Right atrium auricular region (tissue), 2 donors: ENCODE measurements at regions not wholly inside any gene's neighbourhood (a gene's known extent, or its start where the extent isn't known, plus 50 kb on each side); places are given as distances from the start of the nearest gene placed in this dataset.

Source experiments
- DNase-seq: peaks from one replicate; pipeline ENCODE4 v3.0.0-alpha.2; 2019; ENCODE audit warnings: low spot score
- H3K27ac ChIP-seq, 2 donors: fragments of 200-600 bp; sonication (generic); 1 replicate in 1 of 2; 2 replicates in 1 of 2; pipeline ENCODE4 v1.5.1; 2016 to 2019
- H3K27me3 ChIP-seq, 2 donors: fragments of 200-600 bp; sonication (generic); one replicate each; pipeline versions ENCODE4 v1.5.1 to v1.6.0; 2017 to 2019
- H3K36me3 ChIP-seq: fragments of 200-600 bp; sonication (generic); one replicate; pipeline ENCODE4 v1.5.1; 2016
- H3K4me1 ChIP-seq, 2 donors: fragments of 200-600 bp; sonication (generic); one replicate each; pipeline versions ENCODE4 v1.5.1 to v1.6.0; 2017 to 2019
- H3K4me3 ChIP-seq, 2 donors: fragments of 200-600 bp; sonication (generic); 1 replicate in 1 of 2; 2 replicates in 1 of 2; pipeline ENCODE4 v1.5.1; 2017 to 2019; ENCODE audit warnings: mild to moderate bottlenecking in 1 of 2, moderate library complexity in 1 of 2
- H3K9me3 ChIP-seq, 2 donors: fragments of 200-600 bp; sonication (generic); one replicate each; pipeline ENCODE4 v1.5.1; 2019
- CTCF ChIP-seq, 2 donors: fragments of 200-600 bp; sonication (generic); IDR thresholded peaks; one replicate each; pipeline ENCODE4 v1.5.1; 2019; ENCODE audit warnings: antibody characterized with exemption in 2 of 2

GRCh38 chr1:83770319-83770661 lies 228.6 kb downstream of the TTLL7 start:
- H3K27ac ChIP-seq, result no peak overlapping the region
- no peaks in the 10 kb centered on the region for H3K36me3 ChIP-seq
- no peak for DNase-seq
- no peaks in the 10 kb centered on the region for H3K9me3 ChIP-seq
- H3K4me3 ChIP-seq, result no peak overlapping the region
- no peak for TF ChIP-seq CTCF (IDR thresholded peaks at IDR 0.05)
- H3K4me1 ChIP-seq, result no peaks in the 10 kb centered on the region
- H3K27me3 ChIP-seq, result no peaks in the 10 kb centered on the region

- TF ChIP-seq CTCF (IDR thresholded peaks at IDR 0.05), result no peak
- Histone ChIP-seq H3K4me3 (no peak overlapping the region), H3K4me1 (no peaks in the 10 kb centered on the region), H3K36me3 (no peaks in the 10 kb centered on the region), H3K27ac (no peak overlapping the region), H3K27me3 (no peaks in the 10 kb centered on the region), H3K9me3 (no peaks in the 10 kb centered on the region)
- no peak for DNase-seq
These were observed 229.2 kb downstream of the TTLL7 start for GRCh38 chr1:83769594-83770318.

- H3K4me1 ChIP-seq, result no peaks in the 10 kb centered on the region
- no peak overlapping the region for H3K27ac ChIP-seq
- no peak for DNase-seq
- TF ChIP-seq CTCF (IDR thresholded peaks at IDR 0.05), result no peak
- no peaks in the 10 kb centered on the region for H3K9me3 ChIP-seq
- no peaks in the 10 kb centered on the region for H3K27me3 ChIP-seq
- H3K4me3 ChIP-seq, result no peak overlapping the region
- H3K36me3 ChIP-seq, result no peaks in the 10 kb centered on the region
These were observed 229.9 kb downstream of the TTLL7 start for GRCh38 chr1:83769072-83769471.

GRCh38 chr1:83766241-83766691 lies 232.7 kb downstream of the TTLL7 start:
- H3K27ac ChIP-seq, result no peak overlapping the region
- no peaks in the 10 kb centered on the region for H3K36me3 ChIP-seq
- no peak for DNase-seq
- H3K4me1 ChIP-seq, result no peaks in the 10 kb centered on the region
- no peak for TF ChIP-seq CTCF (IDR thresholded peaks at IDR 0.05)
- no peaks in the 10 kb centered on the region for H3K9me3 ChIP-seq
- no peak overlapping the region for H3K4me3 ChIP-seq
- H3K27me3 ChIP-seq, result no peaks in the 10 kb centered on the region

GRCh38 chr1:83765125-83765524 lies 233.8 kb downstream of the TTLL7 start:
- TF ChIP-seq CTCF (IDR thresholded peaks at IDR 0.05), result no peak
- DNase-seq, result no peak
- no peaks in the 10 kb centered on the region for H3K36me3 ChIP-seq
- H3K4me1 ChIP-seq, result no peaks in the 10 kb centered on the region
- H3K27me3 ChIP-seq, result no peaks in the 10 kb centered on the region
- H3K9me3 ChIP-seq, result no peaks in the 10 kb centered on the region
- H3K27ac ChIP-seq, result no peak overlapping the region
- H3K4me3 ChIP-seq, result no peak overlapping the region

GRCh38 chr1:83764209-83764608 lies 234.7 kb downstream of the TTLL7 start:
- no peak overlapping the region for H3K27ac ChIP-seq
- H3K4me1 ChIP-seq, result no peaks in the 10 kb centered on the region
- no peak overlapping the region for H3K4me3 ChIP-seq
- no peak for DNase-seq
- no peaks in the 10 kb centered on the region for H3K27me3 ChIP-seq
- H3K36me3 ChIP-seq, result no peaks in the 10 kb centered on the region
- no peak for TF ChIP-seq CTCF (IDR thresholded peaks at IDR 0.05)
- no peaks in the 10 kb centered on the region for H3K9me3 ChIP-seq
